UCSD-AML1 (cell line): ENCODE measurements at regions not wholly inside any gene's neighbourhood (a gene's known extent, or its start where the extent isn't known, plus 50 kb on each side); places are given as distances from the start of the nearest gene placed in this dataset.

Experiments
- DNase-seq: peaks from one replicate; lab custom pipeline; 2025; ENCODE audit not compliant: unreplicated experiment; lab: John Stamatoyannopoulos, UW

DNA sequence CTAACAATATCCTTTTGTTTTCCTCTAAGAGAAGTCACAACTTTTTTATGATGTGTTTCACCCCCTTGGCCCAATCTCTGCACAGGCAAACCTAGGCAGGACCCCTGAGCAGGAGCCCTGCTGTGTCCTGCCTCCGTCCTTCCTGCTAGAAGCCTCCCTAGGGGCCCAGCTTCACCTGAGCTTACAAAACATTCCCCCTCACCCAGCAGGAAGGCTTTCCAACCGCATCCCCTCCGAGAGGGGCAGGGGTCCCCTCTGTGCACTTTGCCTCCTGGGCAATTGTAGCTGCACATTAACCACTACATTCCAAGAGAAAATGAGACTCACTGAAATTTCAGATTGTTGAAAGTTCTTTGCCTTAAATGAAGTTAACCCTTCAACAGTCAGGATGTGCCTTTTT, 176.2 kb downstream of the IRX2 start:
- no peak for DNase-seq

DNA sequence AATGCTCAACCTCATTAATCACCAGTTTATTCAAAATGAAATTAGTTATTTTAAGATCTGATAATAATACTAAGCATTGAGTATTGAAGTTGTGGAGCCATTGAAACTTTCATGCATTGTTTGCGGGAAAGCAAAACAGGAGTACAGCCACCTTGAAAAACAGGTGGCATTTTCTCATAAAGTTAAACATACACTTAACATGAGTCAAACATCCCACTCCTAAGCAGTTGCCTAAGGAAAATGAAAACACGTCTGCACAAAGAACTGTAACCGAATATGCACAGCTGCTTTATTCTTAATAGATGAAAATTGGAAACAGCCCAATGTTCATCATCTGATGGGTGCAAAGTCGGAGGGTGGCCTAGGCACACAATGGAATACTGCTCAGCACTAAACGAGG, 177.3 kb downstream of the IRX2 start:
- no peak for DNase-seq

GRCh38 chr5:2570586-2570985, 180.9 kb downstream of the IRX2 start:
- no peak for DNase-seq

DNA sequence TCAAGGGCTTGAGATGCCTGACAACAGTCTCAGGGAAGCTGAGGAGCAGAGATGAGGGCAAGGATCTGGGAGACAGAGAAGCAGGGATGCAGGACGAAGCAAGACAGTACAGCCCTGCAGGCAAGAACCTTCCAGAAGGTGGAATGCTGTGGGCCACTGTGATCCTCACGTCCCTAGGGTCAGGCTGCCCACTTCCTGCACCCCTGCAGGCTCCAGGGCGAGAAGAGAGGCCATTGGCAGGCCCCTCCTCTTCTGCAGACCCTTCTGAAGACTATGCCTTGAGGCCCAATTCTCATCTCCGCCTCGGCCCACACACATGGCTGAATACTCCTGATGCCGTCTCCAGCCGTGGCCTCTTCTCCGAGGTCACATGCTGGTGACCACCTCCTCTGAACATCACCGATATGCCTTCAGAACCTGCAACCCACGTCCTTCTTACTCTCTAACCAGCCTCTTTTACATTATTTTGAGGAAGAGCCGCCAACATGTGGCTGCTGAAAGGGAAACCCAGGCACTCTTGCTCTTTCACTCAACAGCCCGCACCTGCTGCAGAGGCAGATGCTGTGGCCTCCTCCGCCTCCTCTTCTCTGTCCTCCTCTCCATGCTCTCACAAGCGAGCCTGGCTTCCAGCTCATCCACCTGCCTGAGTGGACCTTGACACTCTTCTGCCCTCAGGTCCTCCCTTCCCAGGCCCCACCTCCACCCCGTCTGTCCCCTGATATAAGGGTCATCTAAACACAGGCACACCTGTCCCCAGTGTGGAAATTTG, 181.5 kb downstream of the IRX2 start:
- DNase-seq, result no peak

GRCh38 chr5:2569176-2569575, 182.3 kb downstream of the IRX2 start:
- DNase-seq, result no peak

GRCh38 chr5:2566284-2566683, 185.2 kb downstream of the IRX2 start:
- no peak for DNase-seq

DNA sequence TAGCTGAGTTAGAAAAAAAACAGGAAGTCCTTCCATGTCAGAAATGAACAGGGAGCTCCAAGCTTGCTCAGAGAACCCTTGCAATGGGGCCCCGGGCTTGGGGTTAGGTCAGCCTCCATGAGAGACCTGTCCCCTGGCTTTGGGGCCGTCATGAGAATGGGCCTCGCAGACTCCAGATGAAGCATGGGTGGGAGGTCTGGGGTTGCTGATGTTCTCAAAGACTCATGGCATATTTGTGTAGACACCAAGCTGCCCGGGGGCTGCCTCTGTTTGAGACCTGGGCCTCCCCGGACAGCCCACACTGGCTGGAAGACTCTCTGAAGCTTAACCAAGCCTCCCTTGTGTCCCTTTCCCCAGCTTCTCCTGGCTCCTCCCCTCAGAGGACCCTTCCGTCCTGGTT, 186.3 kb downstream of the IRX2 start:
- no peak for DNase-seq

- no peak for DNase-seq
These were observed 188.4 kb downstream of the IRX2 start for GRCh38 chr5:2563046-2563445.

GRCh38 chr5:2562036-2562435, 189.4 kb downstream of the IRX2 start:
- DNase-seq, result no peak

GRCh38 chr5:2560435-2560834, 191.0 kb downstream of the IRX2 start:
- DNase-seq, result no peak

GRCh38 chr5:2557435-2557834, 194.0 kb downstream of the IRX2 start:
- no peak for DNase-seq

DNA sequence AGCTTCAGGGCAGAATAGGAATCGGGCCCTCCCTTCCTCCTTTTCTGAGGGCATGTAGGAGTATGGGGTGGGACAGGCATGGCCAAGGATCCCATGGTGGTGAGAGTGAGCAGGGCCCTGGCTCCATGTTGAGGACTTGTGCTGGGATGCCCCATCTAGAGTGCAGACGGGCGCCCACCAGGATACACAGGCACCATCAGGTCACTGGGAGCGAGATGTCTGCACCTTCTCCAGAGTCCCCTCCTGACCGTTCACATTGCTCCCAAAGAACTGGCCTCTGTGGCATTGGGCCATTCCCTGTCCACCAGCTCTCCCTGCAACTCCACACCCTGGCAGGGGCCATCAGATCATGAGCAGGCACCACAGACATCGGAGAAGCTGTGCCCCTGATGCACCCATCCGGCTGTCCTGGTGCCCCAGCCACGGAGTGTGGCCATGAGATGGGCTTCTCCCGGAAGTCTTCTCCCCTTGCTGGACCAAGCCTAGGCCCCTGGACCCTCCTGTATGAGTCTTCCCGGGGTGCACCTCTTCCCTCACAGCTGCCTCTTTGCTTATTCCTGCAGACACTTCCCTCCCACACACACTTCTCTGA, 195.0 kb downstream of the IRX2 start:
- DNase-seq, result no peak

GRCh38 chr5:2553611-2554010, 197.9 kb downstream of the IRX2 start:
- no peak for DNase-seq

- DNase-seq, result no peak
These were observed 201.0 kb downstream of the IRX2 start for GRCh38 chr5:2550509-2550908.

DNA sequence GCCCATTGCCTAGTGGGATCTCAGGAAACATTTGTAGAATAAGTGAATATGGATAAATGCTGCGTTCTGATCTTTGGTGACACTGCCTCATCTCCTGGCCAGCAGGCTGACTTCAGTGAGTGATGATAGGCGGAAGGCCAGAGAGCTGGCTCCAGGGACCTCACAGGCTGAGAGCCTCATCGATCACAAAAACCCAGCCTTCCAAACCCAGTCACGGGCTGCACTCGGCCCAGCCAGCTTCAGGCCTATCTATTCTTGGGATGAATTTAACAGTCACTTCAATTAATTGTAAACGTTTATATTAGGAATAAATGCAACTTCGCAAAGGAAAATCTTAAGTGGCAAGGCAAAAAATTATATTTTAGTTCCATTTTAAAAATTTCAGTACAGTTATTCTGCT, 201.6 kb downstream of the IRX2 start:
- no peak for DNase-seq

DNA sequence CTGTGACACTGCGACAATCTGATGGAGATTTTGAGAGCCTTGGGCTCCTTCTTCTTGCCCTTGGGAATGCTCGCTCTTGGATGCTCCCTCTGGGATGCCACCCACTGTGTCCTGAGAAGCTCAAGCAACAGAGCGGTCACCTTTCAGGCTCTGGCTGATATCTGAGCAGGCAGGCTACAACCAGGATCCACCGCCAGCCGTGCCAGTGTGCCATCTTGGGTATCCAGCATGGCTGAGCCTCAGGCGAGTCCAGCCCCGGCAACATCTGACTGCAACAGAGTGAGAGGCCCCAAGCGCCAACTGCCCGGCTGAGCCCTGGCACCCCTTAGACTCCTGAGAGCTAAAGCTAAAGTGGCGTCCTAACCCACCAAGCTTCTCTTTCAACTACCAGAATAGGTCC, 202.1 kb downstream of the IRX2 start:
- DNase-seq, result no peak

GRCh38 chr5:2546938-2547337, 204.5 kb downstream of the IRX2 start:
- no peak for DNase-seq

DNA sequence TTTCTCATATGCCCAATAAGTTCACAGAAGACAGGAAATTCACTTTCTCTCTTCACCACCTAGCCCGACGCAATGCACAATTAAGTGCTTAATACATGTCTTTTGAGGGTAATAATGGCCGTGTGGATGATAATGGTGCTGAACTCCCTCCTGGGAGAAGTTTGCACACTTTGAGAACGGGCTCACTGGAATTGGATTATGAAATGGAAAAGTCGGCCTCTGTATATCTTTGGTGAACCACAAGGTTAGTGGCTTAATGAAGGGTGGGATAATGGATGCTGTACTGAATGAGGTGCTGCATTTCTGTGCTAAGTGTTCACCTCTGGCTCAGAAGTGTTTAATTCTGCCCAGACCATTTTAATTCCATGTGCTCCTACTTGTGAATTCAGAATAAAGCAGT, 207.5 kb downstream of the IRX2 start:
- DNase-seq, result no peak

DNA sequence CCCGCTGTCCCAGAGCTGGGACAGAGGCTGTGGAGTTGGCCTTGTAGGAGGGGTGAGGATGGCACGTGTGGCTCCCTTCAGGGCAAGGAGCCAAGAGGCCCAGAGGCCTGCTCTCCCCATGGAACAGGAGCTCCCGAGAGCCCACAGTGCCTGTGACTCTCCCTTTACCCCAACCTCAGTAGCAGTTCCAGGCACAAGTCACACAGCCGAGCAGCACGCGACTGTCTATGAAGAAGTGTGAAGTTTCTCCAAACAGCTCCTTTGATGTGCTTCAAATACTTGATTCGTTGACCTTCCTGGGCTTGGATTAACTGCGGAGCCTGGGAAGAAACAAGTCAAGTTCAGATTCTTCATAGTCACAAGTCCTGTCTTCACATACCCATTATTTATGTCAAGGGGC, 208.7 kb downstream of the IRX2 start:
- no peak for DNase-seq

DNA sequence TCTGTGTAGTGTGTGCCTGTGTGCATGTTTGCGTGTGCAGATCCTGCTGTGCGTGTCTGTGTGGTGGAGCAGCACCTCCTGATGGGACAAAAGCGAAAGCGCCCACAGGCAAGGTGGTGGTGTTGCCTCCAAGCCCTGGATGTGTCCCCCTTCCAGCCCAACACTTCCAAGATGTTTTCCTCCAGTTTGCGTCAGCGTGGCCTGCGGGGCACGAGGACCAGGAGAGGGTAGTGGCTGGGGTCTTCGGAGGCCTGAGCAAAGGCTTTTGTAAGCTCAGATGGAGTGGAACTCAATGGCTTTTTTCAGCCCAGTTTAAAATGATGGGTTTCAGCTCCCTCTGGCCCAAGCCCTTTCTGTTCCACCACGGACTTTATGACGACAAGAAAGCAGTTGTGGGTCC, 209.5 kb downstream of the IRX2 start:
- no peak for DNase-seq

DNA sequence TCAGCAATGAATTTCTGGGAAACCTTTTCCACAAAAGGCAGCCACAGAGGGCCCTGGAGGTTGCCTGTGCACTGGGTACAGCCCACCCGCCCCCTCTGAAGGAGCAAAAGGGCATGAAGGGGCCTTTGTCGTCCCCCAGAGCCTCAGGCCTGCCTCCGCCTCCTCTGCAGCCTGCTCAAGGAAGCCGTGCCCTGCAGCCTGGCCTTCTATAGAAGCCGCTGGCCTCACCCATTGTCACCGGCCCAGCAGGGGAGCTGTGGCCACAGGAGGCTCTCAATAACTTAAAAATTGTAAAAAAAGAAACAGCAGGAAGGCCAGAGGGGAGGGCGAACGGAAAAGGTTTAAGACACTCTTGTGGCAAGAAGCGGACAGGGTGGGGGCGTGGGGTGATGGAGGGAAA, 213.3 kb downstream of the IRX2 start:
- no peak for DNase-seq

DNA sequence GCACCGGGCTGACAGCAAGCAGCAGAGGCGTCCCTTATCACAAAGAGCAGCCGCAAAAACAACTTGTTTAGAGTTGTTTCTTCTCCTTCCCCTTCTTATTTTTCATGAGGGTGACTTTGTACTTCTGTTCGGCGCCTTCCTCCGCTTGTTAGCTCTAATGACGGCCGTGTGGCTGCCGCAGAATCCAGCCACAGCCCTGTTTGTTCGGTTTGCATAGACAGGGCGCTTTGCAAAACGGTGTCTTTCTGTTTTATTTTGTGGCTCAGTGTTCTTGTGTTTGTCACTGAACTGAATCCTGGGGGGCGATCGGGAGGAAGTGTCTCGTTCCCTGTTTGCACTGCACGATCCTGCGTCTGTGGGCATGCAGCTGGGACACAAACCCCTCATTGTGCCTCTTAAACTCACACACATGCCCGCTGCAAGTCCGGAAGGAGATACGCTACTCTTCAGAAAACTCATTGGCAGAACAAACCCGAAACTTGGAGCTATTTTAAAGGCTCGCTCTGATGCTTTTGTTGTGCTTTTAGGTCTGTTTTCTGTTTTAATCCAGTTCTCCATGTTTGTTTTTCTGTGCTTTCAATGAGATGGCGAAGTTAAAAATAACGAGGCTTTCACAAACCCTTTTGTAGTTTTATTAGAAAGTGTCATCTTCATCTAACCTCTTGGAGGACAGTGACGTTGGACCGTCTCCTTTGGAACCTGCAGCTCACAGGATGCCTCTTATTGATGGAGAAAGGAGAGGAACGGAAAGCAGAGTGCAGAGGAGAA, 213.9 kb downstream of the IRX2 start:
- no peak for DNase-seq
